CD4-positive, alpha-beta T cell treated with Interferon alpha-2 for 1 hour (primary cell): ENCODE measurements at regions not wholly inside any gene's neighbourhood (a gene's known extent, or its start where the extent isn't known, plus 50 kb on each side); places are given as distances from the start of the nearest gene placed in this dataset.

ENCODE experiments used
- DNase-seq, 2 donors: peaks; one replicate each; pipeline ENCODE4 v3.0.0-alpha.2; 2020 to 2022

DNA sequence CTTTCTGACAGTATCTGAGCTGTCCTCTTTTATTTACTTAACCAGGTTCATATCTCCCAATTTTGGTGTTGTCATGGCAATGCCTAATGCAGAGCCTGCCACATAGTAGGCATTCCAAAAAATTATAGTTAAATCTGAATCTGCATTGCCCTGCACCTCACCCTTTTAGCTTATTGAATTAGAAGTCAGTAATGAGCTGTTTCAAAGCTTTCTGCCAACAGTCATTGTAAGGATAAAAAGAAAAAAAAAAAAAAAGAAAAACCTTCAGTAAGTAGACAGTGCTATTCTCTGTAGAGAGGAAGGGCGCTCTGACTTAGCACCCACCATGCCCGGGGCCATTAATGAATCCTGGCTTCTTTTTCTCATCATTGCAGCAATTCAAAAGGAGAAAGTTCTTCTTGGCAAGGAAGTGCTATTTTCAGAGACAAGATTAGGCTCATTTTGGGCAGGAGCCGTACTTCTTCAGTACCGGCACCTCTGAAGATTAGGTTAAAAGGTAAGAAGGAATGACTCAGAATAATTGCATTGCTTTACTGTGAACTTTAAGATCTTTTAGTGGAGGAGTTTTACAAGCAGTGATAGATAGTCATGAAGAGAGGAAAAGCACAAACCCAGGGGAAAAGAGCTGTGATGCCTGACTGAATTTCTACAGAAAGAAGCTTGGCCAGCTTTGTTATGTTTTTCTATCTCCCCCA is 2041.2 kb upstream of the PIK3C3 start:
- DNase-seq, result no peak

GRCh38 chr18:39911716-39912115 is 2043.3 kb upstream of the PIK3C3 start:
- no peak for DNase-seq

GRCh38 chr18:39909706-39910105 is 2045.3 kb upstream of the PIK3C3 start:
- DNase-seq, result no peak

GRCh38 chr18:39886136-39886535 is 2068.9 kb upstream of the PIK3C3 start:
- no peak for DNase-seq

- DNase-seq, result no peak
These were observed 2082.4 kb upstream of the PIK3C3 start for GRCh38 chr18:39872651-39873050.

GRCh38 chr18:39871961-39872360 is 2083.1 kb upstream of the PIK3C3 start:
- DNase-seq, result no peak

DNA sequence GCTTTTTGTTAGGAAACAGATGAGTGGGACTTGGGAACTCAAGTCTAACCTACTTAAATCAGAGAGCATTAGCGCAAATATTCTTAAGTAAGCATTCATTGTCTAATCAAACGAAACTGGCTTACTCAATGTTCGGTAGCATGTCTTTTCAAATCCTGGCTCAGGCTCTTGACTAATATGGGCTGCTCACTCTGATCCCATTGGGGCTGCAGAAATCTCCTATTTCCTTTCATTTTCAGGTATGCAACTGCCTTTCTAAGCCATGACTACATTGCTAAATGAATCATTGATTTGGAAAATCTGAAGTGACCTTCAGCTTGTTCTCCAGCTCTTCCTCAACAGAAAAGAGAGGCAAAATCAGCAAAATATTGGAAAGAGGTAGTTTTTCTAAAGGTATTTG is 2084.4 kb upstream of the PIK3C3 start:
- no peak for DNase-seq

GRCh38 chr18:39863916-39864315 is 2091.1 kb upstream of the PIK3C3 start:
- DNase-seq, result no peak

DNA sequence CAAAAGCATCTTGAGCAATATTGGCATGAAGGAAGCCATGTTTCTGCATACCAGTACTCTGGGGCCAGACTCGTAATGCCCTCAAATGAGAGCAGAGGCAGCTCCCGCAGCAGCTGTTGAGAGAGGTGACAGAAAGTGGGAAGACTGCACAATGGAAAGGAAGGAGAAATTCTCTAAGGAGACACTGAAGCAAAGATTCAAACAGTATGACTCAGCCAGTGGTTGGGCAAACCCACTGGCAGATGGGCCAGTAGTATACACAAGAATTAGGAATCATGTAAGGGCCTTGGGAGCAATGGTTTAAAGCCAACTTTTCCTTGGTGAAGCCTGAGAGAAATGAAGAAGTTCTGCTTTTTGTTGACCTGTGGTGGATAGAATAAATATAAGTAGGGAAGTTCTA is 2092.7 kb upstream of the PIK3C3 start:
- no peak for DNase-seq

DNA sequence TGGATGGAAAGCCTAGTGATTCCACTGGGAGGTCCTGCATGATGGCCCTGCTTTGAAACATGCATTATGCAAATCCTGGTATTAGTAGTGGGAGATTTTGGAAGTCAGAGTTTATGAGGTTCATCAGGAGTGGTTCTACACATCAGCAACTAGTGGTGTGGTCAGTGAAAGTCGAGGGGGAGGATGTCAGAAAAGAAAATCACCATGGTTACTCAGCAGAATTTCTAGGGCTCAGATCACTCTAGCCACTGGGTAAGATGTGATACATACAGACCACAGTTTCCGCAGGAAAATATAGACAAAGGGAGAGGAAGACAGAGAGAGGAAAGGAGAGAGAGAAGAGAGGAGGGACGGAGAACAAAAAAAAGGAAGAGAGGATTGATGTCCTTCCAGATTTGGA is 2100.7 kb upstream of the PIK3C3 start:
- no peak for DNase-seq

GRCh38 chr18:39846265-39846664 is 2108.8 kb upstream of the PIK3C3 start:
- no peak for DNase-seq

- no peak for DNase-seq
These were observed 2109.4 kb upstream of the PIK3C3 start for GRCh38 chr18:39845631-39846030.

- DNase-seq, result no peak
These were observed 2109.9 kb upstream of the PIK3C3 start for GRCh38 chr18:39845106-39845505.

GRCh38 chr18:39843546-39843945 is 2111.5 kb upstream of the PIK3C3 start:
- DNase-seq, result no peak

DNA sequence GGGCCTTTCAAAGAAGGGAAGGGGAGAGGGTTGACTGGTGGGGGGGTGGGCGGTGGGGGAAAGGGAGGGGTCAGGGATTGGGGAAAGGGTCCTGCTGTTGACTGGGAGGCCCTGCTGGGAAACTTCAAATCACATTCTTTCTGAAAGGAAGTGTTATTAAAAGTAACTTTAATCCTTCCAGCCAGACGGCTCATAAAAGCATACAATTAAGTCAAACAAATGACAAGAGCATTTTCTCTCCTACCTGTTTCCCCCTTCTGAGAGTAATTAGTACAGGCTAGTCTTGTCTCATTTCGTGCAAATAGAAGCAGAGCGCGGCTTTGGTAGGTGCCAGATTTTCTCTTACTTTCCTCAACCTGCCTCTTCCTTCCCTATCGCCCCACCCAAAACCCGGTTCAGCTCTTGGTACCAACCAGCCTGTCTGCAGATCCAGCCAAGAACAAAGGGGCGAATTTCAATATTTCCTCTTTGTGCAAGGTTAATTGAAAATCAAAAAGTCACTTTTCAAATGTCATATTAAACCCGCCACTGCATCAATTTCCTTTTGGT is 2112.6 kb upstream of the PIK3C3 start:
- no peak for DNase-seq

DNA sequence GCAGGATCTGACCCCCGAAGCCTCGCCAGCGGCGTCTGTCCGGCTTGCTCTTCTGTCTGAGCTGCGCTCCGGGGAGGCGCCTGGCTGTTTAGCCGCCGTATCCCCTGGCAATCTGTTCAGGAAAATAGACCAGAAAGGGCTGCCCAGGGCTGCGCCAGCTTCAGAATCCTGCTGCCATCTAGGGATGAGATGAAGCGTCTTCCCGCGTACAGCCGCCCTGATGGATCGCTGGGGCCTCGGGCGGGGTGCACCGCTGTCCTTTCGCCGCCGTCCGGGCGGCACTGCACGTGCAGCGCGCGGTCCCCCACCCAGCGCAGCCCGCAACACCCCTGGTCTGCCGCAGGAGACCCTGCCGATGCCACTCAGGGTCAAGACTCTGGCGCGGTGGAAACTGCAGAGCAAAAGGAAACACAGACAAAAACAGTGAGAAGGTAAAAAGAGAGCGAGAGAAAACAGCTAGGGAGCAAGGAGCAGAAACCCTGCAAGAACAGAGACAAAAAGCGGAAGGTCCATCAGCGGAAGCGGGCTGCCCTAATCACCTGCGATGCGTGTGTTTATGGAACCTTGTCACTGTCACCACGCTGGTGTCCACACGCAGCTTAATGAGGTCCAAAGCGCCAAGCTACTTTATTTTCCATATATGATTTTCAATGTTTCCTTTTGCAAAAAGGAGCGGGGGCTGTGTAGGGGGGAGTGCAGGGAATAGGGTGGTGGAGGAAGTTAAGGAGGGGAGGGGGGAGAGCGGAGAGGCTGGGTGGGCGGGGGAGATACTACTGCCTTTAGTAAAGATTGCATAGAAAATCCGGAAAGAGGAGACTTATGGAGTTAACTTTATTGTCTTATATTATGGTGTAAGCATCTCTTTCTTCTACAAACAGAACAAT is 2113.3 kb upstream of the PIK3C3 start:
- no peak for DNase-seq

GRCh38 chr18:39840856-39841481 is 2114.1 kb upstream of the PIK3C3 start:
- DNase-seq, result no peak

- no peak for DNase-seq
These were observed 2114.6 kb upstream of the PIK3C3 start for GRCh38 chr18:39840406-39840805.

GRCh38 chr18:39839782-39840181 is 2115.3 kb upstream of the PIK3C3 start:
- no peak for DNase-seq

GRCh38 chr18:39838831-39839230 is 2116.2 kb upstream of the PIK3C3 start:
- DNase-seq, result no peak

GRCh38 chr18:39835303-39836030 is 2119.6 kb upstream of the PIK3C3 start:
- DNase-seq, result no peak

DNA sequence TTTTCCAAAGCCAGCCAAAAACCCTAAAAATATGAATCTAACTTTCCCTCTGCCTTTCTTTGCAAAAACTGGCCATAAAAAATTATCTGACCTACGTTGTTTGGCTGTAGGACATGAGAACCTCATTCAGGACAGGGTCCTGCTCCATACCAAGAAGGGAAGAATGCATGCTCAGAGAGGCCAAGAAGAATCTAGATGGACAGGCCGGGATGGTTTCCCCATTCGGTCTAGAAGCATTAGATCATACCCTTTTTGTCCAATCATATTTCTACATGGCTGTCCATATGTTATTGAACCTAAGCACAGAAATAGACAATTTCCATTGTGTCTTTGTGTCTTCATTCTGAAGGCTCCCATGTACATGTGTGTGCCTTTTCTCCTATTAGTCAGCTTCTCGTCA is 2120.4 kb upstream of the PIK3C3 start:
- DNase-seq, result no peak
